ENCODE measurements at regions not wholly inside any gene's neighbourhood (a gene's known extent, or its start where the extent isn't known, plus 50 kb on each side); places are given as distances from the start of the nearest gene placed in this dataset.

GRCh38 chr1:172887162-172887561, 163.6 kb downstream of the TNFSF18 start:
- no peak for DNase-seq (ENCODE audit: low read depth, low spot score)

GRCh38 chr1:172893146-172893841, 157.4 kb downstream of the TNFSF18 start:
- DNase-seq (ENCODE audit: low read depth, low spot score): peak; percentile 60

- no peak for DNase-seq (ENCODE audit: low read depth, low spot score)
These were observed 156.2 kb downstream of the TNFSF18 start for GRCh38 chr1:172894349-172895049.

GRCh38 chr1:172895050-172895460, 155.7 kb downstream of the TNFSF18 start:
- no peak for DNase-seq (ENCODE audit: low read depth, low spot score)

- DNase-seq (ENCODE audit: low read depth, low spot score): no peak
These were observed 155.0 kb downstream of the TNFSF18 start for GRCh38 chr1:172895761-172896160.

- DNase-seq (ENCODE audit: low read depth, low spot score): no peak
These were observed 153.0 kb downstream of the TNFSF18 start for GRCh38 chr1:172897738-172898137.

- no peak for DNase-seq (ENCODE audit: low read depth, low spot score)
These were observed 151.9 kb downstream of the TNFSF18 start for GRCh38 chr1:172898866-172899265.

- no peak for DNase-seq (ENCODE audit: low read depth, low spot score)
These were observed 150.3 kb downstream of the TNFSF18 start for GRCh38 chr1:172900376-172900997.

- no peak for DNase-seq (ENCODE audit: low read depth, low spot score)
These were observed 148.5 kb downstream of the TNFSF18 start for GRCh38 chr1:172902200-172902599.

- DNase-seq (ENCODE audit: low read depth, low spot score): no peak
These were observed 147.8 kb downstream of the TNFSF18 start for GRCh38 chr1:172902861-172903381.

- no peak for DNase-seq (ENCODE audit: low read depth, low spot score)
These were observed 147.0 kb downstream of the TNFSF18 start for GRCh38 chr1:172903581-172904220.

- no peak for DNase-seq (ENCODE audit: low read depth, low spot score)
These were observed 145.3 kb downstream of the TNFSF18 start for GRCh38 chr1:172905452-172905851.

- DNase-seq (ENCODE audit: low read depth, low spot score): no peak
These were observed 143.8 kb downstream of the TNFSF18 start for GRCh38 chr1:172906778-172907592.

- no peak for DNase-seq (ENCODE audit: low read depth, low spot score)
These were observed 142.9 kb downstream of the TNFSF18 start for GRCh38 chr1:172907834-172908326.

- no peak for DNase-seq (ENCODE audit: low read depth, low spot score)
These were observed 141.0 kb downstream of the TNFSF18 start for GRCh38 chr1:172909606-172910326.

GRCh38 chr1:172912765-172913260, 137.9 kb downstream of the TNFSF18 start:
- no peak for DNase-seq (ENCODE audit: low read depth, low spot score)

GRCh38 chr1:172914501-172915144, 136.1 kb downstream of the TNFSF18 start:
- DNase-seq (ENCODE audit: low read depth, low spot score): no peak

GRCh38 chr1:172915271-172915670, 135.5 kb downstream of the TNFSF18 start:
- no peak for DNase-seq (ENCODE audit: low read depth, low spot score)

- no peak for DNase-seq (ENCODE audit: low read depth, low spot score)
These were observed 134.6 kb downstream of the TNFSF18 start for GRCh38 chr1:172916116-172916515.

- DNase-seq (ENCODE audit: low read depth, low spot score): peak; percentile 69
These were observed 132.8 kb downstream of the TNFSF18 start for GRCh38 chr1:172917972-172918371.
